ENCODE measurements at regions not wholly inside any gene's neighbourhood (a gene's known extent, or its start where the extent isn't known, plus 50 kb on each side); places are given as distances from the start of the nearest gene placed in this dataset.

DNA sequence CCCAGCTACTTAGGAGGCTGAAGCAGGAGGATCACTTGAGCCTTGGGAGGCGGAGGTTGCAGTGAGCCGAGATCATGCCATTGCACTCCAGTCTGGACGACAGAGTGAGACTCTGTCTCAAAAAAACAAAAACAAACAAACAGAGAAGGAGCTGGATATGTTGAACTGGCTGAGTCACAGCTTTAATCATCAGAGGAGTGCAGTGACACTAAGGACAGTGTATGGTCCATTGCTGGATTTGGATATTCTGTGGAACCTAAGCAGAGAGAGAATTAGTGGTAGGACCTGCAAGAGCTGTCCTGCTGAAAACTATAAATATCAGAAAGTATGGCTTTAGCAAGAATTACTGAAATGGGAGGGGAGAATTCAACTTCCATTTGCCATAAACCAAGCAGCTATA, 163.0 kb upstream of the PELI2 start:
- POLR2A ChIA-PET, result interaction anchor here (0.6 kb wide), 1 partner anchor 99 kb away, joined by 3 read pairs; no protein-coding TSS in a partner anchor
- intact Hi-C loops (cut with micrococcal nuclease), result no loop called here
- no TSS peak for BruUV-seq (replicated peaks)
- no peak for DNase-seq (ENCODE audit: low read depth, low spot score)
- no peak for FAIRE-seq
- CTCF ChIA-PET, result interaction anchor here (1.3 kb wide), 1 partner anchor 11 kb away, joined by 3 read pairs; no protein-coding TSS in a partner anchor
- Histone ChIP-seq H3K27ac (ENCODE audit: insufficient read depth, low read depth, low read length) (no peak overlapping the region), H3K9ac (replicated peaks; ENCODE audit: extremely low read depth, insufficient read depth, low read length) (no peak overlapping the region), H3K4me1 (ENCODE audit: control insufficient read depth, extremely low read depth, insufficient read depth, low read length) (no peaks in the 10 kb centered on the region), H3K79me2 (ENCODE audit: control insufficient read depth, insufficient read depth, low read length) (no peaks in the 10 kb centered on the region), H3K9me1 (replicated peaks; ENCODE audit: control insufficient read depth, extremely low read depth, insufficient read depth, low read length) (no peaks in the 10 kb centered on the region), H3K27me3 (ENCODE audit: control insufficient read depth in 2 of 2, insufficient read depth in 2 of 2, low read length in 2 of 2) (peaks cover 11 to 12% of the 10 kb centered on the region in 2 experiments), H3K36me3 (ENCODE audit: control insufficient read depth in 2 of 2, extremely low read depth in 1 of 2, insufficient read depth in 2 of 2, low read length in 2 of 2) (no peaks in the 10 kb centered on the region), H3K4me3 (replicated peaks in 1 of 3; ENCODE audit: insufficient read depth in 1 of 3, low read depth in 1 of 3, low read length in 3 of 3) (no peak overlapping the region), H2AFZ (ENCODE audit: low read depth, low read length) (no peak overlapping the region), H3K9me3 (replicated peaks; ENCODE audit: control insufficient read depth, insufficient read depth, low read length) (no peaks in the 10 kb centered on the region), H3K4me2 (ENCODE audit: insufficient read depth, low read length) (no peak overlapping the region), H4K20me1 (replicated peaks; ENCODE audit: control insufficient read depth, extremely low read depth, insufficient read depth, low read length) (no peaks in the 10 kb centered on the region)
- dilution Hi-C loops (cut with MboI; ENCODE audit: extremely low pct_ligation_motif_present, low sequenced_read_pairs), result no loop called here
- TF ChIP-seq POLR2A (IDR thresholded peaks at IDR 0.05; ENCODE audit: low read depth, low read length), result no peak
- TF ChIP-seq MAX (IDR thresholded peaks at IDR 0.05; ENCODE audit: insufficient read depth, insufficient read length), result no peak
- TF ChIP-seq, protein P1, sequence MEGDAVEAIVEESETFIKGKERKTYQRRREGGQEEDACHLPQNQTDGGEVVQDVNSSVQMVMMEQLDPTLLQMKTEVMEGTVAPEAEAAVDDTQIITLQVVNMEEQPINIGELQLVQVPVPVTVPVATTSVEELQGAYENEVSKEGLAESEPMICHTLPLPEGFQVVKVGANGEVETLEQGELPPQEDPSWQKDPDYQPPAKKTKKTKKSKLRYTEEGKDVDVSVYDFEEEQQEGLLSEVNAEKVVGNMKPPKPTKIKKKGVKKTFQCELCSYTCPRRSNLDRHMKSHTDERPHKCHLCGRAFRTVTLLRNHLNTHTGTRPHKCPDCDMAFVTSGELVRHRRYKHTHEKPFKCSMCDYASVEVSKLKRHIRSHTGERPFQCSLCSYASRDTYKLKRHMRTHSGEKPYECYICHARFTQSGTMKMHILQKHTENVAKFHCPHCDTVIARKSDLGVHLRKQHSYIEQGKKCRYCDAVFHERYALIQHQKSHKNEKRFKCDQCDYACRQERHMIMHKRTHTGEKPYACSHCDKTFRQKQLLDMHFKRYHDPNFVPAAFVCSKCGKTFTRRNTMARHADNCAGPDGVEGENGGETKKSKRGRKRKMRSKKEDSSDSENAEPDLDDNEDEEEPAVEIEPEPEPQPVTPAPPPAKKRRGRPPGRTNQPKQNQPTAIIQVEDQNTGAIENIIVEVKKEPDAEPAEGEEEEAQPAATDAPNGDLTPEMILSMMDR (IDR thresholded peaks at IDR 0.05; ENCODE audit: extremely low read depth in 1 of 2, insufficient read depth in 1 of 2, low read depth in 1 of 2, low read length in 2 of 2), result no peak
- no peak for TF ChIP-seq POLR2AphosphoS5 (IDR thresholded peaks at IDR 0.05; ENCODE audit: insufficient read depth, low read depth, low read length)
- TF ChIP-seq GATA2 (IDR thresholded peaks at IDR 0.05; ENCODE audit: insufficient read depth, insufficient read length, low read depth, low read length), result no peak
- no peak for TF ChIP-seq MYC (IDR thresholded peaks at IDR 0.05; ENCODE audit: low read depth, low read length)
- no peak for TF ChIP-seq FOS (IDR thresholded peaks at IDR 0.05; ENCODE audit: borderline replicate concordance, insufficient read depth, low read length)
- TF ChIP-seq EZH2 (IDR thresholded peaks at IDR 0.05; ENCODE audit: borderline replicate concordance, low read depth, low read length, severe bottlenecking), result no peak
- TF ChIP-seq JUN (IDR thresholded peaks at IDR 0.05; ENCODE audit: borderline replicate concordance, insufficient read depth, insufficient read length, low read depth), result no peak
